WTC11 (cell line): ENCODE measurements at regions not wholly inside any gene's neighbourhood (a gene's known extent, or its start where the extent isn't known, plus 50 kb on each side); places are given as distances from the start of the nearest gene placed in this dataset.

Experiments used
- ATAC-seq: fragments of 200-7000 bp; cut with Tn5 transposase; 2 replicates; pipeline ENCODE4 v1.10.0; 2021; ENCODE audit warnings: mild to moderate bottlenecking, moderate library complexity
- CTCF ChIA-PET: fragments of 300-600 bp; sonication (Branson Sonifier 250); formaldehyde crosslinking; loops from one replicate; lab custom pipeline; 2021; ENCODE audit warnings: antibody characterized with exemption; lab: Charles Lee
- POLR2A ChIA-PET: fragments of 350-600 bp; sonication (Branson Sonifier 250); formaldehyde crosslinking; loops from one replicate; lab custom pipeline; 2021; ENCODE audit warnings: antibody characterized with exemption; lab: Charles Lee
- DNase-seq: peaks from one replicate; pipeline ENCODE4 v3.0.0; 2021; ENCODE audit warnings: low spot score
- H3K27ac Mint-ChIP-seq: 2 replicates; pipeline ENCODE4 v1.8.0; 2021; ENCODE audit warnings: mixed read lengths
- H3K27me3 Mint-ChIP-seq: 2 replicates; pipeline ENCODE4 v1.8.0; 2021; ENCODE audit warnings: low read depth, mild to moderate bottlenecking, moderate library complexity, mixed read lengths
- H3K36me3 Mint-ChIP-seq: 2 replicates; pipeline ENCODE4 v1.8.0; 2021; ENCODE audit warnings: mixed read lengths
- H3K4me1 Mint-ChIP-seq: 2 replicates; pipeline ENCODE4 v1.8.0; 2022; ENCODE audit warnings: mixed read lengths
- H3K4me3 Mint-ChIP-seq: 2 replicates; pipeline ENCODE4 v1.8.0; 2021; ENCODE audit warnings: mild to moderate bottlenecking, moderate library complexity, mixed read lengths
- H3K9me3 Mint-ChIP-seq: 2 replicates; pipeline ENCODE4 v1.8.0; 2021; ENCODE audit warnings: mixed read lengths
- GTF2I ChIP-seq: fragments of 250-450 bp; sonication (Bioruptor Pico); conservative IDR thresholded peaks from 2 replicates; pipeline ENCODE4 v1.4.0; 2021; ENCODE audit warnings: mild to moderate bottlenecking
- IRF2 ChIP-seq: sonication (generic); formaldehyde crosslinking; IDR thresholded peaks from 2 replicates; pipeline ENCODE4 v1.8.0; 2022; ENCODE audit warnings: low read depth, missing genetic modification reagents, borderline replicate concordance
- JUN ChIP-seq: sonication (generic); formaldehyde crosslinking; IDR thresholded peaks from 2 replicates; pipeline ENCODE4 v1.8.0; 2023; ENCODE audit warnings: mild to moderate bottlenecking, missing genetic modification reagents
- KAT7 ChIP-seq: sonication (generic); formaldehyde crosslinking; IDR thresholded peaks from 2 replicates; pipeline ENCODE4 v1.8.1; 2023; ENCODE audit warnings: missing genetic modification reagents, mild to moderate bottlenecking, borderline replicate concordance
- MXD4 ChIP-seq: fragments of 250-450 bp; sonication (Bioruptor Pico); IDR thresholded peaks from 2 replicates; pipeline ENCODE4 v1.8.0; 2021; ENCODE audit warnings: mild to moderate bottlenecking, moderate library complexity, borderline replicate concordance
- MYBL2 ChIP-seq: sonication (generic); formaldehyde crosslinking; IDR thresholded peaks from 2 replicates; pipeline ENCODE4 v1.8.1; 2023; ENCODE audit warnings: mild to moderate bottlenecking, moderate library complexity, missing genetic modification reagents
- NFYB ChIP-seq: sonication (generic); formaldehyde crosslinking; conservative IDR thresholded peaks from 2 replicates; pipeline ENCODE4 v1.8.0; 2022; ENCODE audit warnings: low read depth, missing genetic modification reagents
- NR3C1 ChIP-seq: sonication (generic); formaldehyde crosslinking; conservative IDR thresholded peaks from 2 replicates; pipeline ENCODE4 v1.8.1; 2023; ENCODE audit warnings: low read depth, mild to moderate bottlenecking, missing genetic modification reagents
- SOX15 ChIP-seq: fragments of 250-450 bp; sonication (Bioruptor Pico); IDR thresholded peaks from 2 replicates; pipeline ENCODE4 v1.9.0; 2021; ENCODE audit warnings: mild to moderate bottlenecking
- SP1 ChIP-seq: sonication (generic); formaldehyde crosslinking; conservative IDR thresholded peaks from 2 replicates; pipeline ENCODE4 v1.8.1; 2022; ENCODE audit warnings: missing genetic modification reagents
- TEAD1 ChIP-seq: sonication (generic); formaldehyde crosslinking; IDR thresholded peaks from 2 replicates; pipeline ENCODE4 v1.8.0; 2022; ENCODE audit warnings: mild to moderate bottlenecking, missing genetic modification reagents
- ZNF138 ChIP-seq: sonication (generic); formaldehyde crosslinking; conservative IDR thresholded peaks from 2 replicates; pipeline ENCODE4 v1.8.1; 2022; ENCODE audit warnings: mild to moderate bottlenecking, moderate library complexity, missing genetic modification reagents
- ZNF317 ChIP-seq: sonication (generic); formaldehyde crosslinking; IDR thresholded peaks from 2 replicates; pipeline ENCODE4 v1.8.1; 2023; ENCODE audit warnings: low read depth, mild to moderate bottlenecking, moderate library complexity, missing genetic modification reagents, borderline replicate concordance
- TF ChIP-seq, protein P1 (sequence below): fragments of 250-450 bp; sonication (Bioruptor Pico); IDR thresholded peaks from 2 replicates; pipeline ENCODE4 v1.9.0; 2021; ENCODE audit warnings: mild to moderate bottlenecking
- TF ChIP-seq, protein P2 (sequence below): fragments of 250-450 bp; sonication (Bioruptor Pico); IDR thresholded peaks from 2 replicates; pipeline ENCODE4 v1.8.0; 2021; ENCODE audit warnings: mild to moderate bottlenecking
- TF ChIP-seq, protein P3 (sequence below): fragments of 250-450 bp; sonication (Bioruptor Pico); IDR thresholded peaks from 2 replicates; pipeline ENCODE4 v1.9.0; 2021; ENCODE audit warnings: mild to moderate bottlenecking, borderline replicate concordance
- TF ChIP-seq, protein P4 (sequence below): sonication (generic); formaldehyde crosslinking; IDR thresholded peaks from 2 replicates; pipeline ENCODE4 v1.8.1; 2022; ENCODE audit warnings: low read depth, missing genetic modification reagents, borderline replicate concordance
- TF ChIP-seq, protein P5 (sequence below): sonication (generic); formaldehyde crosslinking; IDR thresholded peaks from 2 replicates; pipeline ENCODE4 v1.8.1; 2023; ENCODE audit warnings: mild to moderate bottlenecking, moderate library complexity, missing genetic modification reagents

DNA sequence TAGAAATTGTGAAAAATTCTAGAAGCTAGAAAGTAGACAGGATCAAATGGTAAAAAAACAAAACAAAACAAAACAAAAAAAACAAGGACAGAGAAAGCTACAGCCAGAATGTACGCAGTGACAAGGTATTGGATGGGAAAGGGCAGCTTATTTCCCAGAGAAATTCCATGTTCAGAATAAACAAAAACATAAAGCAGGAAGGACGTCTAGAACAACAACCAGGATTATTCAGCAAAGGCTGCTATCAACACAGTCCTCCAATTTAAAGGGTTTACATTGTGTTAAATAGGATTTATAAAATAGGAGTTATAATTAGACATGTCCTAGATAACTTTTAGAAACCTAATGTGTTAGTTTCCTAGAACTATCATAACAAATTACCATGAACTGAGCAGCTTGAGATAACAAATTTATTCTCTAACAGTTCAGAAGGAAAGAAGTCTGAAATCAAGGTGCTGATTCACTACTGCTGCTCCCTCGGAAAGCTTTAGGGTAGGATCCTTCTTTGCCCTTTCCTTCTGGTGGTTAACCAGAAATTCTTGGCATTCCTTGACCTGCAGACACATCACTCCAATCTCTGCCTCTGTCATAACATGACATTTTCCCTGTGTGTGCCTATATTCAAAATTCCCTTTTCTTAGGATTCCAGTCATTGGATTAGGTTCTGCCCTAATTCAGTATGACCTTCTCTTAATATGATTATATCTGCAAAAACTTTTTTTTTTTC, 175.6 kb downstream of the SNCA start (continued):
- TF ChIP-seq ZNF317 (CRISPR knock-in tag) (no peak), NFYB (CRISPR knock-in tag) (no peak), SP1 (CRISPR knock-in tag) (no peak), KAT7 (CRISPR knock-in tag) (no peak), MXD4 (no peak), MYBL2 (CRISPR knock-in tag) (no peak)
- TF ChIP-seq, protein P1, sequence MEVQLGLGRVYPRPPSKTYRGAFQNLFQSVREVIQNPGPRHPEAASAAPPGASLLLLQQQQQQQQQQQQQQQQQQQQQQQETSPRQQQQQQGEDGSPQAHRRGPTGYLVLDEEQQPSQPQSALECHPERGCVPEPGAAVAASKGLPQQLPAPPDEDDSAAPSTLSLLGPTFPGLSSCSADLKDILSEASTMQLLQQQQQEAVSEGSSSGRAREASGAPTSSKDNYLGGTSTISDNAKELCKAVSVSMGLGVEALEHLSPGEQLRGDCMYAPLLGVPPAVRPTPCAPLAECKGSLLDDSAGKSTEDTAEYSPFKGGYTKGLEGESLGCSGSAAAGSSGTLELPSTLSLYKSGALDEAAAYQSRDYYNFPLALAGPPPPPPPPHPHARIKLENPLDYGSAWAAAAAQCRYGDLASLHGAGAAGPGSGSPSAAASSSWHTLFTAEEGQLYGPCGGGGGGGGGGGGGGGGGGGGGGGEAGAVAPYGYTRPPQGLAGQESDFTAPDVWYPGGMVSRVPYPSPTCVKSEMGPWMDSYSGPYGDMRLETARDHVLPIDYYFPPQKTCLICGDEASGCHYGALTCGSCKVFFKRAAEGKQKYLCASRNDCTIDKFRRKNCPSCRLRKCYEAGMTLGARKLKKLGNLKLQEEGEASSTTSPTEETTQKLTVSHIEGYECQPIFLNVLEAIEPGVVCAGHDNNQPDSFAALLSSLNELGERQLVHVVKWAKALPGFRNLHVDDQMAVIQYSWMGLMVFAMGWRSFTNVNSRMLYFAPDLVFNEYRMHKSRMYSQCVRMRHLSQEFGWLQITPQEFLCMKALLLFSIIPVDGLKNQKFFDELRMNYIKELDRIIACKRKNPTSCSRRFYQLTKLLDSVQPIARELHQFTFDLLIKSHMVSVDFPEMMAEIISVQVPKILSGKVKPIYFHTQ (CRISPR knock-in tag) = no peak
- TF ChIP-seq, protein P2, sequence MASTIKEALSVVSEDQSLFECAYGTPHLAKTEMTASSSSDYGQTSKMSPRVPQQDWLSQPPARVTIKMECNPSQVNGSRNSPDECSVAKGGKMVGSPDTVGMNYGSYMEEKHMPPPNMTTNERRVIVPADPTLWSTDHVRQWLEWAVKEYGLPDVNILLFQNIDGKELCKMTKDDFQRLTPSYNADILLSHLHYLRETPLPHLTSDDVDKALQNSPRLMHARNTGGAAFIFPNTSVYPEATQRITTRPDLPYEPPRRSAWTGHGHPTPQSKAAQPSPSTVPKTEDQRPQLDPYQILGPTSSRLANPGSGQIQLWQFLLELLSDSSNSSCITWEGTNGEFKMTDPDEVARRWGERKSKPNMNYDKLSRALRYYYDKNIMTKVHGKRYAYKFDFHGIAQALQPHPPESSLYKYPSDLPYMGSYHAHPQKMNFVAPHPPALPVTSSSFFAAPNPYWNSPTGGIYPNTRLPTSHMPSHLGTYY (CRISPR knock-in tag) = no peak

DNA sequence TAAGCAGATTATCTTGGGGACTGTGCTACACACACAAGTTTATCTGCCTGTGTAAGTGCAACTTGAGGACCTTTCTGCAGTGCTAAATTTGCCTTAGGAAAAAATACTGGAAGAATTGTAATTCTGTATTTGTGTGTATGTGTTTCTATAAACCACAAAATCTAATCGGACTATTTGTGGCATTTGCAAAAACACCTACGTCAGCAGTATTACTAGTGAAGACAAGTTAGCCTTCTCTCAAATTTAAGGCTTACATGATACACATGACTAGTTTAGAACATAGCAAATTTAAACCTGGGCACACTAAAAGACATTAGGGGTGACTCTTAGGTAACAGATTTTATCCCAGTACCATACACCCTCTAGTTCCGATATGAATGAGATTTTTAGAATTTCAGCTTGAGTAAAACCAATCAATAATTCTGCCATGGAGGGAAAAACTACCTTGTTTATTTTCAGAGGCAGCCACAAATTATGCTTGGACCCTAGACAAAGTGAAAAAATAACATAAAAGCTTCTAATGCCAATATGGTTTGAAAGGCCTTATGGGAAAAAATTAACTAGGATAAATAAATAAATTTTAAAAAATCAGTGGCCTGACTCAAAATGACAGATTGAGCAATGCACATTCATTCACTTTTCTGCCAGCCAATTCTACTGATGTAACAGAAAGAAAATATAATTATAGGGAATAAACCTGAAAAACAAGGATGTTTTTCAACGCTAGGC, 176.4 kb downstream of the SNCA start:
- Mint-ChIP-seq H3K9me3 (no peaks in the 10 kb centered on the region), H3K27ac (peak overlapping the region; percentile 89; the same call in 1 of the 2 replicates), H3K36me3 (no peaks in the 10 kb centered on the region), H3K4me3 (no peak overlapping the region), H3K4me1 (peaks cover 11% of the 10 kb centered on the region), H3K27me3 (no peaks in the 10 kb centered on the region)
- ChIA-PET POLR2A (no interaction called here), CTCF (interaction anchor here (1.8 kb wide), 1 partner anchor 19 kb away, joined by 14 read pairs; no protein-coding TSS in a partner anchor)
- TF ChIP-seq, protein P3, sequence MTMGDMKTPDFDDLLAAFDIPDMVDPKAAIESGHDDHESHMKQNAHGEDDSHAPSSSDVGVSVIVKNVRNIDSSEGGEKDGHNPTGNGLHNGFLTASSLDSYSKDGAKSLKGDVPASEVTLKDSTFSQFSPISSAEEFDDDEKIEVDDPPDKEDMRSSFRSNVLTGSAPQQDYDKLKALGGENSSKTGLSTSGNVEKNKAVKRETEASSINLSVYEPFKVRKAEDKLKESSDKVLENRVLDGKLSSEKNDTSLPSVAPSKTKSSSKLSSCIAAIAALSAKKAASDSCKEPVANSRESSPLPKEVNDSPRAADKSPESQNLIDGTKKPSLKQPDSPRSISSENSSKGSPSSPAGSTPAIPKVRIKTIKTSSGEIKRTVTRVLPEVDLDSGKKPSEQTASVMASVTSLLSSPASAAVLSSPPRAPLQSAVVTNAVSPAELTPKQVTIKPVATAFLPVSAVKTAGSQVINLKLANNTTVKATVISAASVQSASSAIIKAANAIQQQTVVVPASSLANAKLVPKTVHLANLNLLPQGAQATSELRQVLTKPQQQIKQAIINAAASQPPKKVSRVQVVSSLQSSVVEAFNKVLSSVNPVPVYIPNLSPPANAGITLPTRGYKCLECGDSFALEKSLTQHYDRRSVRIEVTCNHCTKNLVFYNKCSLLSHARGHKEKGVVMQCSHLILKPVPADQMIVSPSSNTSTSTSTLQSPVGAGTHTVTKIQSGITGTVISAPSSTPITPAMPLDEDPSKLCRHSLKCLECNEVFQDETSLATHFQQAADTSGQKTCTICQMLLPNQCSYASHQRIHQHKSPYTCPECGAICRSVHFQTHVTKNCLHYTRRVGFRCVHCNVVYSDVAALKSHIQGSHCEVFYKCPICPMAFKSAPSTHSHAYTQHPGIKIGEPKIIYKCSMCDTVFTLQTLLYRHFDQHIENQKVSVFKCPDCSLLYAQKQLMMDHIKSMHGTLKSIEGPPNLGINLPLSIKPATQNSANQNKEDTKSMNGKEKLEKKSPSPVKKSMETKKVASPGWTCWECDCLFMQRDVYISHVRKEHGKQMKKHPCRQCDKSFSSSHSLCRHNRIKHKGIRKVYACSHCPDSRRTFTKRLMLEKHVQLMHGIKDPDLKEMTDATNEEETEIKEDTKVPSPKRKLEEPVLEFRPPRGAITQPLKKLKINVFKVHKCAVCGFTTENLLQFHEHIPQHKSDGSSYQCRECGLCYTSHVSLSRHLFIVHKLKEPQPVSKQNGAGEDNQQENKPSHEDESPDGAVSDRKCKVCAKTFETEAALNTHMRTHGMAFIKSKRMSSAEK (CRISPR knock-in tag) = no peak
- no peak for TF ChIP-seq GTF2I (CRISPR knock-in tag)
- ATAC-seq = no peak
- no peak for DNase-seq

DNA sequence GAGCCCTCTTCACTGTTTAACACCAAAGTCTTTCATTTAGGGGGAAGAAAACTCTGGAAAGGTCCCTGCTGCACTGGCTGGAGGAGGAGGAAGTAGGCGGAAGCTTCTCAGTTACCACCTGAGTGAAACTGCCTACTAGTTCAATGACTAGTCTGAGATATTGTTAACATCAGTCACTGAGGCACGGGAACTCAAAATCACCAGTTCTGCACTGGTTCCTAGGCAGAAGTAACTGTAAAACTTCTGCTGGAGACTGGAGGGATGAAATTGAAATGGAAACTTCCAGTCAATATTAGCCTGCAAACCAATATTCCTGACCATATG, 178.3 kb downstream of the SNCA start:
- DNase-seq (no peak), ATAC-seq (no peak)
- Mint-ChIP-seq H3K36me3 (no peaks in the 10 kb centered on the region), H3K9me3 (no peaks in the 10 kb centered on the region), H3K4me1 (peaks cover 11% of the 10 kb centered on the region), H3K4me3 (no peak overlapping the region), H3K27me3 (no peaks in the 10 kb centered on the region), H3K27ac (no peak overlapping the region)
- ChIA-PET POLR2A (no interaction called here), CTCF (interaction anchor here (2.8 kb wide), 1 partner anchor 18 kb away, joined by 11 read pairs; no protein-coding TSS in a partner anchor)
- no peak for TF ChIP-seq ZNF138
- no peak for TF ChIP-seq IRF2 (CRISPR knock-in tag)
- TF ChIP-seq, protein P4, sequence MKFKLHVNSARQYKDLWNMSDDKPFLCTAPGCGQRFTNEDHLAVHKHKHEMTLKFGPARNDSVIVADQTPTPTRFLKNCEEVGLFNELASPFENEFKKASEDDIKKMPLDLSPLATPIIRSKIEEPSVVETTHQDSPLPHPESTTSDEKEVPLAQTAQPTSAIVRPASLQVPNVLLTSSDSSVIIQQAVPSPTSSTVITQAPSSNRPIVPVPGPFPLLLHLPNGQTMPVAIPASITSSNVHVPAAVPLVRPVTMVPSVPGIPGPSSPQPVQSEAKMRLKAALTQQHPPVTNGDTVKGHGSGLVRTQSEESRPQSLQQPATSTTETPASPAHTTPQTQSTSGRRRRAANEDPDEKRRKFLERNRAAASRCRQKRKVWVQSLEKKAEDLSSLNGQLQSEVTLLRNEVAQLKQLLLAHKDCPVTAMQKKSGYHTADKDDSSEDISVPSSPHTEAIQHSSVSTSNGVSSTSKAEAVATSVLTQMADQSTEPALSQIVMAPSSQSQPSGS (CRISPR knock-in tag) = no peak
- TF ChIP-seq, protein P2 (CRISPR knock-in tag) = no peak
- no peak for TF ChIP-seq JUN (CRISPR knock-in tag)
- no peak for TF ChIP-seq NR3C1 (CRISPR knock-in tag)
- TF ChIP-seq ZNF317 (CRISPR knock-in tag) = no peak
- TF ChIP-seq, protein P5, sequence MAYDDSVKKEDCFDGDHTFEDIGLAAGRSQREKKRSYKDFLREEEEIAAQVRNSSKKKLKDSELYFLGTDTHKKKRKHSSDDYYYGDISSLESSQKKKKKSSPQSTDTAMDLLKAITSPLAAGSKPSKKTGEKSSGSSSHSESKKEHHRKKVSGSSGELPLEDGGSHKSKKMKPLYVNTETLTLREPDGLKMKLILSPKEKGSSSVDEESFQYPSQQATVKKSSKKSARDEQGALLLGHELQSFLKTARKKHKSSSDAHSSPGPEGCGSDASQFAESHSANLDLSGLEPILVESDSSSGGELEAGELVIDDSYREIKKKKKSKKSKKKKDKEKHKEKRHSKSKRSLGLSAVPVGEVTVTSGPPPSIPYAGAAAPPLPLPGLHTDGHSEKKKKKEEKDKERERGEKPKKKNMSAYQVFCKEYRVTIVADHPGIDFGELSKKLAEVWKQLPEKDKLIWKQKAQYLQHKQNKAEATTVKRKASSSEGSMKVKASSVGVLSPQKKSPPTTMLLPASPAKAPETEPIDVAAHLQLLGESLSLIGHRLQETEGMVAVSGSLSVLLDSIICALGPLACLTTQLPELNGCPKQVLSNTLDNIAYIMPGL = no peak
- TF ChIP-seq SOX15 (CRISPR knock-in tag) = no peak
- TF ChIP-seq NFYB (CRISPR knock-in tag) = no peak
- no peak for TF ChIP-seq TEAD1 (CRISPR knock-in tag)
- no peak for TF ChIP-seq SP1 (CRISPR knock-in tag)
